Prostate gland (tissue), 2 donors: ENCODE measurements at regions not wholly inside any gene's neighbourhood (a gene's known extent, or its start where the extent isn't known, plus 50 kb on each side); places are given as distances from the start of the nearest gene placed in this dataset.

Experiments used
- DNase-seq: peaks from one replicate; pipeline ENCODE4 v3.0.0-alpha.2; 2019; ENCODE audit warnings: low spot score
- H3K27ac ChIP-seq, 2 donors: fragments of 200-600 bp; sonication (generic); 2 replicates each; pipeline ENCODE4 v1.5.1; 2017 to 2019
- H3K27me3 ChIP-seq: fragments of 200-600 bp; sonication (generic); replicated peaks from 2 replicates; pipeline ENCODE4 v1.5.1; 2019; ENCODE audit not compliant: insufficient read depth
- H3K36me3 ChIP-seq, 2 donors: fragments of 200-600 bp; sonication (generic); 1 replicate in 1 of 2; 2 replicates in 1 of 2; pipeline versions ENCODE4 v1.5.1 to v1.8.1; 2017 to 2019
- H3K4me1 ChIP-seq: fragments of 200-600 bp; sonication (generic); replicated peaks from 2 replicates; pipeline ENCODE4 v1.5.1; 2019
- H3K4me3 ChIP-seq, 2 donors: fragments of 200-600 bp; sonication (generic); 2 replicates each; pipeline ENCODE4 v1.5.1; 2017 to 2019
- H3K9me3 ChIP-seq: fragments of 200-600 bp; sonication (generic); 2 replicates; pipeline ENCODE4 v1.5.1; 2017
- CTCF ChIP-seq, 4 experiments: fragments of 200-600 bp in 2 of 4; fragments of 450-650 bp in 2 of 4; sonication (generic) in 2 of 4; IDR thresholded peaks; 1 replicate in 3 of 4; 2 replicates in 1 of 4; pipeline ENCODE4 v1.5.1; 2016 to 2019; ENCODE audit warnings: antibody characterized with exemption in 4 of 4, mild to moderate bottlenecking in 2 of 4, moderate library complexity in 2 of 4
- POLR2A ChIP-seq: fragments of 450-650 bp; IDR thresholded peaks from one replicate; pipeline ENCODE4 v1.6.1; 2016; ENCODE audit warnings: antibody characterized with exemption, mild to moderate bottlenecking
- POLR2AphosphoS5 ChIP-seq: sonication (generic); formaldehyde crosslinking; IDR thresholded peaks from one replicate; pipeline ENCODE4 v1.6.1; 2017; ENCODE audit warnings: antibody characterized with exemption
- WGBS: methylation state at CpG from one replicate; pipeline ENCODE4 v1.1.5; 2018; 5-methylcytosine and 5-hydroxymethylcytosine counted together
- intact Hi-C: fragments of 100-400 bp; cut with DNase I; formaldehyde crosslinking; loops from one replicate; pipeline ENCODE4 v1.14.2; 2022

- TF ChIP-seq POLR2A = no peak
- TF ChIP-seq POLR2AphosphoS5 = peak; percentile 28
- WGBS = 70% methylated on average over 3 of the region's 3 CpGs
- H3K36me3 ChIP-seq = no peaks in the 10 kb centered on the region
- DNase-seq = no peak
- H3K9me3 ChIP-seq = no peaks in the 10 kb centered on the region
- no peaks in the 10 kb centered on the region for H3K27me3 ChIP-seq
- no peak overlapping the region for H3K27ac ChIP-seq
- no peak overlapping the region for H3K4me3 ChIP-seq
- no peaks in the 10 kb centered on the region for H3K4me1 ChIP-seq
- intact Hi-C loops = no loop called here
These were observed 192.5 kb upstream of the PDE3A start for GRCh38 chr12:20175704-20176388.

GRCh38 chr12:20181416-20182180 lies 186.7 kb upstream of the PDE3A start:
- Histone ChIP-seq H3K4me1 (no peaks in the 10 kb centered on the region), H3K36me3 (no peaks in the 10 kb centered on the region), H3K27me3 (no peaks in the 10 kb centered on the region), H3K9me3 (no peaks in the 10 kb centered on the region), H3K27ac (no peak overlapping the region), H3K4me3 (no peak overlapping the region)
- intact Hi-C loops = no loop called here
- TF ChIP-seq POLR2AphosphoS5 = no peak
- TF ChIP-seq CTCF (IDR thresholded peaks at IDR 0.05) = no peak
- no peak for TF ChIP-seq POLR2A
- DNase-seq = no peak
- 71% methylated on average over 2 of the region's 2 CpGs for WGBS

GRCh38 chr12:20183563-20183962 lies 184.8 kb upstream of the PDE3A start:
- no peak for DNase-seq

GRCh38 chr12:20184514-20184913 lies 183.8 kb upstream of the PDE3A start:
- H3K27me3 ChIP-seq = no peaks in the 10 kb centered on the region
- H3K27ac ChIP-seq = no peak overlapping the region
- WGBS = 86% methylated on average over 4 of the region's 4 CpGs
- intact Hi-C loops = no loop called here
- H3K36me3 ChIP-seq = no peaks in the 10 kb centered on the region
- no peak for DNase-seq
- TF ChIP-seq CTCF (IDR thresholded peaks at IDR 0.05) (no peak), POLR2A (no peak), POLR2AphosphoS5 (no peak)
- no peaks in the 10 kb centered on the region for H3K9me3 ChIP-seq
- no peak overlapping the region for H3K4me3 ChIP-seq
- no peaks in the 10 kb centered on the region for H3K4me1 ChIP-seq

More at GRCh38 chr12:20183563-20183962, 184.8 kb upstream of the PDE3A start:
- H3K4me3 ChIP-seq = no peak overlapping the region
- no peak overlapping the region for H3K27ac ChIP-seq
- TF ChIP-seq CTCF (IDR thresholded peaks at IDR 0.05) = no peak
- no peak for TF ChIP-seq POLR2AphosphoS5
- TF ChIP-seq POLR2A = no peak
- no peaks in the 10 kb centered on the region for H3K27me3 ChIP-seq
- intact Hi-C loops = no loop called here
- H3K4me1 ChIP-seq = no peaks in the 10 kb centered on the region
- no peaks in the 10 kb centered on the region for H3K9me3 ChIP-seq
- 46% methylated on average over 1 of the region's 1 CpG for WGBS
- H3K36me3 ChIP-seq = no peaks in the 10 kb centered on the region

- TF ChIP-seq POLR2AphosphoS5 (no peak), POLR2A (no peak), CTCF (IDR thresholded peaks at IDR 0.05) (no peak)
- Histone ChIP-seq H3K4me3 (no peak overlapping the region), H3K9me3 (no peaks in the 10 kb centered on the region), H3K36me3 (no peaks in the 10 kb centered on the region), H3K27ac (no peak overlapping the region), H3K27me3 (no peaks in the 10 kb centered on the region), H3K4me1 (no peaks in the 10 kb centered on the region)
- intact Hi-C loops = no loop called here
- WGBS = 86% methylated on average over 5 of the region's 5 CpGs
- DNase-seq = no peak
These were observed 180.9 kb upstream of the PDE3A start for GRCh38 chr12:20187456-20187855.
